NOMO-1 (cell line): ENCODE measurements at regions not wholly inside any gene's neighbourhood (a gene's known extent, or its start where the extent isn't known, plus 50 kb on each side); places are given as distances from the start of the nearest gene placed in this dataset.

Source experiments
- DNase-seq, 2 experiments: peaks; one replicate each; lab custom pipeline; 2025; ENCODE audit not compliant: unreplicated experiment in 2 of 2; lab: John Stamatoyannopoulos, UW

DNA sequence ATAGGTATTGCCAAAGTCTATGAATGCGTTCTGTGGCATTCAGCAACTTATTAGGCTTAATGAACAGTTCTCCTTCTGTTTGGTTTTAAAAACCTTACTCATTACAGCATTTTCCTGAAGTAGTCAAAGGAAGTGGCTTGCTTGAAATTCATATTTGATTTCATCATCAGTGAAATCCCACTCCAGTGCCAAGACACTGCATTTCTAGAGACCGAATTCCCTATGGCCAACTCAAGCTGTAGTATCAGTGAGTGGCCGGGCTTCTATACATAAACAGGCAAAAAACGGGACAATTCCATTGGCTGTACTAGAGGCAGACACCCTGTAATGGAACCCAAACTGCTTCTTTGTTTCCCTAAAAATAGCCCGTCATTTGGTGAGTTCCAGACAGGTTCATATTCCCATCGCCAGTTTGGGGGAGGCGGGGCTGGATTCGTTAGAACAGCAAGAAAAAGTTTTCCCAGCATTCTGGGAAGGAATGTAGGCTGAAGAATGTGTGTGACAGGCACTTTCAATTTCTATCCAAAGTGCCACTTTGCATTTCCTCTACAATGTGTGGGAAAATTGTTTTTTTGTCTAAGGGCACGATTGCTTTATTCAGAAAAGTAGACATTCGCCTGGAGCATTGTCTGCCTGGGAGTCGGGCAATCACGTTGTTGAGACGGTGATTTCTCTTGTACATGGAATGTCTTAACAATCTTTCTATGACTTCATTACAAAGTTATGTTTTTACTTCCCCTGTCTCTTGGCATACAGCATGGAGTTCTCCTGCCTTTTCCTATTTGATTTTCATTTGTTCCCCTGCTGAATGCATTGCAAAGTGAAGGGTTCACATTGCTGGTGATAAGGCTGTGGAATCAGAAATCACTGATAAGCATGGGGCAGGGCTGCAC is 141.8 kb upstream of the MAST4 start:
- DNase-seq: no peak

DNA sequence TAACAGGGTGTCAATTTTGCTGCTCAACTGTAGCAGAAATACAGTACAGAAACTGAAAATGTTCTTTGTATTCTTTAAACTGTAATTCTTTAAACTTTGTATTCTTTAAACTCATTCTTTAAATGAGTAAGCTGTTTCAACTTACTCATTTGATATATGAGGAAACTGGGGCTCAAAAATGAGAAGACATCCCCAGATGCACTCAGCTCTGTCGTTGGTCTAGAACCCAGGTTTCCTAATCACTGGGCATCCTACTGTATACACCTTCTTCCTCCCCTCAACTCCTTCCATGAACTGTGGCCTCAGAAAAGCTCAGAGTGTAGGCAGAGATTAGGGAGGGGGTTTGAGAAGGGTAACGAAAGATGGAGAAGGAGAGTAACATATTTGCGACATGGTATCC is 136.5 kb upstream of the MAST4 start:
- DNase-seq: no peak

DNA sequence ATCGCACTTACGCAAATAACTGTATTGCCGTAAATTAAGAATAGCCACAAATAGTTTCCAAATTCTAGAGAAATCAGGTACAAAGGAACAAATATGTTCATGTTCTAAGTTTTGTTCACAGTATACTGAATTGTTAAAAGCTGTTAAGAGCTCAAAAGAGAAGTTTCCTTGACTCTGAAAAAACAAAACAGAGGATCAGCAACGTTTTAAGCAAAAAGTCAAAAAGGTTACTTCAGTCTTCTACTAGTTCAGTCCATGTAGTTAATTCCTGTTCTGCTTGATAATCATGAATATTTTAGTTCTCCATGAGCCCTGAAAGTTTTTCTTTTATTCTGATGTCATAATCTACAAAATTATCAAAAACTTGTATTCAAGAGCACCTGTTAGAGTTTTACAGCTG is 128.6 kb upstream of the MAST4 start:
- DNase-seq: no peak

DNA sequence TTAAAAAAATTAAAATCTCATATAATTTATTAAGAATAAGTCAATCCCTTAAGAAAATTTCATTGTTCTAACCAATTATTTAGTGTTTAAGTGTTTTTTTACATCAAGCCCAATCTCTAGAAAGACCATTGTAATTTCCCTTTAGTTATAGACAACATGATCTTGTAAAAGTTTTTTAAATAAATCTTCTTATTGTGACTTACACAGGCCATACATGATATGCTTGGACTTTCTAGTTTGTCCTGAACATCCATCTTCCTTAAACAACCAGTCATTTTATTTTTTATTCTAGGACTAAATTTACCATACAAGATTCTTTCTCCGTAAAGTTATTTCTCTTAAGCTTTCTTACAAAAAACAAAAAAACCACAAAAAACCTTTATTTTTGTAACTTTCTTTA is 126.5 kb upstream of the MAST4 start:
- no peak for DNase-seq

- DNase-seq: no peak
Measured at GRCh38 chr5:66472010-66472409, 124.2 kb upstream of the MAST4 start.

DNA sequence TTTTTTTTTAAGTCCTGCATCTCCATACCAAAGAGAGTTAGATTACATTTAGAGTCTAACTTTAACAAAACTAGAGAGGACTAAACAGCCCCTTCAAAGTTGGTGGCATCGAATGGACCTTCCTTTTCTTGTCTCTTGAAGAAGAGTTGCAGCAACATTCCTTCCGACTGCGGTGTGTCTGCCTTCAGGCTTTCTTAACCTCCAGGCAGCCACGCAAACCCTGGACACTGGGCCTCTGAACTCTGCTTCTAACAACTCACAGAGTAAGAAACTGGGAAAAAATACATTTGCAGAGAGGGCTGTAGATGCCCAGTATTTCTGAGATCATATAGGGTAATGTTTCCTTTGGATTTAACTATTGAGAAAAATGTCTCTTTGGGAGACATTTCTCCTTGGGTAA is 120.5 kb upstream of the MAST4 start:
- no peak for DNase-seq

GRCh38 chr5:66477596-66477995 is 118.6 kb upstream of the MAST4 start:
- no peak for DNase-seq

DNA sequence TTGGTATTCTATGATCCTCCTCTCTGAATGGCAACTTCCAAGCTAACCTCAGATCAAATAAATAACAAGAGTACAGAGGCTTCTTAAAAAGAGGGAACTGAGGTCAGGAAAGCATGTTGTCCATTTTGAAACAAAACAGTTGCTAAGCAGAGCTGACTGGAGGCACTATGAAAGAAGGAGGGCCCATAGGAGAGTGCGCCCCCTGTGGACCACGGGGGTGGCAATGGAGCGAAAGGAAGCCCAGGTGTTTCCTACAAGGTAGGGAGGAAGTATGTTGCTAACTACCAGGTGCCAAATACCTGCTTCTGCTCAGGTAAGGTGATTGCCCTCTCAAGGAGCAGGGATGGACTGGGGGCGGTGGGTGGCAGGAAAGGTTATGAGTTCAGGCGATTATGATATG is 101.8 kb upstream of the MAST4 start:
- DNase-seq: no peak

DNA sequence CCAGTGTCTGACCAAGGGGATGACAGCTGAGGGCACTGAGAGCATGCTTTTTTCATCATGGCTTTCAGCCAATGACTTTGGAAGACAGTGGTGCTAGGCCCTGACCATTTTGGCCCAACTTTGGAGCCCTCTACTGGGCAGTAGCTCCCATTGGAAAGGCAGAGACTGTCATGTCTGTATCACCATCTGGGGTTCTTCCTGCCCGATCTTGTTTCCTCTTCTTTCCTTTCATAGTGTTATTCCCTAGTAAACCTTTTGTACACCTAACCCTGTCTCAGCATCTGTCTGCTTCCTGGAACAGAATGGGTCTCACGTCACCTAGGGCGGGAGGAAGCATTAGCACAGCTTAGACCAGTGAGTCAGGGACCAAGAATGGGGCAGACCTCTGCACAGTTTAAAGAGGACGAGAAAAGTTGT is 97.4 kb upstream of the MAST4 start:
- no peak for DNase-seq

DNA sequence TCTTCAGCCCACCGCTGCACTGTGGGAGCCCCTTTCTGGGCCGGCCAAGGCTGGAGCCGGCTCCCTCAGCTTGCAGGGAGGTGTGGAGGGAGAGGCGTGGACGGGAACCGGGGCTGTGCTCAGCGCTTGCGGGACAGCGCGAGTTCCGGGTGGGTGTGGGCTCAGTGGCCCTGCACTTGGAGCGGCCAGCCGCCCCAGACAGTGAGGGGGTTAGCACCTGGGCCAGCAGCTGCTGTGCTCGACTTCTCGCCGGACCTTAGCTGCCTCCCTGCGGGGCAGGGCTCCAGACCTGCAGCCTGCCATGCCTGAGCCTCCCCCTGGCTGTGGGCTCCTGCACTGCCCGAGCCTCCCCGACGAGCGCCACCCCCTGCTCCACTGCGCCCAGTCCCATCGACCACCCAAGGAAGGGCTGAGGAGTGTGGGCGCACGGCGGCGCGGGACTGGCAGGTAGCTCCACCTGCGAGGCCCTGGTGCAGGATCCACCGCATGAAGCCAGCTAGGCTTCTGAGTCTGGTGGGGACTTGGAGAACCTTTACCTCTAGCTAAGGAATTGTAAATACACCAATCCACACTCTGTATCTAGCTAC is 92.9 kb upstream of the MAST4 start:
- no peak for DNase-seq

DNA sequence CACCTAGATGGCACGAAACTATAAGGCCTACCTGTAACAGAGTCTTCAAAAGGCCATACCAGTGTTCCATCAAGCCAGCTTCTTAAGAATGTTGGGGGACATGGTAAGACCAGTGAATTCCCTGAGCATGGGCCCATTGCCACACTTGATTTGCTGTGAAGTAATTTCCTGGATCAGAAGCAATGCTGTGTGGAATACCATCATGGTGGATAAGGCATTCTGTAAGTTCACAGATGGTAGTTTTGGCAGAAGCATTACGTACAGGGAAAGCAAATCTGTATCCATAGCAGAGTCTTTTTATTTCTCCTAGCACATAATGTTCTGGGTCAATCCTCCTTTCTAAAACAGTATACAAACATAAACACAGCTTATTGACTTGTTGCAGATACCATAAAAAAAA is 89.1 kb upstream of the MAST4 start:
- no peak for DNase-seq

DNA sequence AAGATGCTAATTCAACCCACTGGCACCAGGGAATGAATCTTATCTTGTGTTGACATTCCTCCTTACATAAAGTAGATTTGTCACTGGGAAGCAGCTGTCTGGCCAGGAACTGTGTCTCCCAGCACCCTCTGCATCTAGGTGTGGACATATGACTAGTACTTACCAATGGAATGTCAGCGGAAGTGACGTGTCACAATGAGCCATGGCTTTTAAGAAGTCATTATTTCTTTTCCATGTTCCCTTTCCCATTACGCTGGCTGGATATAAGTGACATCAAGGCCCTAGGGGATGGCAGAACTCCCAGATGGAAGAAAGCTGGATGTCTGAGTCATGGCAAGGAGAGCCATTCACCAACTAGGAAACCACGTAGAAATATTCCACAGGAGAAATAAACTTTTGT is 84.7 kb upstream of the MAST4 start:
- DNase-seq: no peak

DNA sequence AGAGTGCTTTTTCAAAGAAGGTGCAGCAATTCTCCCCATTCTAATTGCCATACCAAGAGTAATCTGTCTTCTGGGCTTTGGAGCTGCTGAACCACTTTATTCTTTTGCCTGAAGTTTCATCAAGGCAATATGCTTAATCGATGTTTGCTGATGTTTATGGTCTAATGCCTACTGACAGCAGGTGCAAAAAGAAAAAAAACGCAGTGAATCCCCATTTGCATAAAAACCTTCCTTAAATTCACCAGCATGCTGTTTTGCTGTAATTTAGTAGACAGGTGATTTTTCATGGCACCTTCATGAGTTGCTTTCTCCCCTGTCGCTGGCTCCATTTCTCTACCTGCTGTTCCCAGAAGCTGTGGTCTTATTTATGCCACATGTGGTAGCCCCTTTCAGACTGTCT is 83.1 kb upstream of the MAST4 start:
- DNase-seq: no peak

GRCh38 chr5:66515209-66515608 is 81.0 kb upstream of the MAST4 start:
- no peak for DNase-seq

DNA sequence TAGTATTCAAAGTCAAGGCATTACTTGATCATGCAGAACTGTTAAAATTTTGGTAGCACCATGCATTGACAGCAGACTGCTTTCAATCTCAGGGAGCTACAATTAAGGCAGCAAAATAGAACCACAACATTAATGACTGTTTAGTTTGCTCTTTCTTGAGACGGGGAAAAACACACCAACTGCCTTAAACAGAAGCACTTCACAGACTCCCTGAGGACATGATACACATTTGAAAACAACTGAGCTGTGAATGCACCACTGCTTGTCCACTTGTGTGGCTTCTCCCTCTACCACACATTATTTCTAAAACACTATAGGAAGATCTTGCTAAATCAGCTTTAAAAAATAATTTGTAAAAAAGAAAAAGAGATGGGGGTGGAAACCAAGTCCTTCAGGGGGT is 79.6 kb upstream of the MAST4 start:
- DNase-seq: no peak

DNA sequence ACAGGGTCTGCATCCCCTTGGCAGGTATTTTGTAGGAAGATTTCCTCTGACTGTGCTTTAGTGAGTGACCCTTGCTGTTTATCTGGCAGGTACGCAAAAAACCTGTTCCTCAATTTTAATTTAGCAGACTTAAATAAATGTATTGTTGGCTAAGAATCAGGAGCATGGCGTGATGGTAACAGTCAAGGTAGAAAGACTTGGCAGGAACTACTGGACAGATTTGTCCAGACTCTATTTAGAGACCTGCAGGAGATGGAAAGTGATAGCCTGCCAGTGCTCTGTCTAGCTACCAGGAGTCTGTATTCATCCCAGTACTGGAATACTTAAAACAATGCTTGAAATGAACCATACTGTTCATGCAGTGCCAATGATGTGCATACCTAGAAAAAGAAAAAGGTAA is 78.8 kb upstream of the MAST4 start:
- DNase-seq: no peak

DNA sequence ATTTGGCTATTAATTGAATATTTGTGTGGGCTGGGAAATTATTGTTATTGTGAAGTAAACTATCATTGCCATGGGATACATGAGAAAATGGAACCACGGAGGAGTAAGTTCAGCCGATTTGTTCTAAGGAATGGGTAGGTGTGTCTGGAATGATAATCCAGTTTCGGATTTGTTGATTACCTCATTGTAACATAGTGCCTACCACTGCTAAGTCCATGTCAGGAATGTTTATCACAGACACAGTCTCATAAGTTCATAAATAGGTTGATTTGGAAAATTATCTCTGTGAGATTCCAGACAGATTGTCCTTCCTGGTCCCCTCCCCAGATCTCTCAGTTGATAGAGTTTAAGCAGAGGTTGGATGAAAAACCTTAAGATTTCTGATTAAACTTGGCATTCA is 78.1 kb upstream of the MAST4 start:
- DNase-seq: no peak

GRCh38 chr5:66518753-66519152 is 77.4 kb upstream of the MAST4 start:
- DNase-seq: no peak

GRCh38 chr5:66519626-66520025 is 76.6 kb upstream of the MAST4 start:
- no peak for DNase-seq

GRCh38 chr5:66520854-66521253 is 75.3 kb upstream of the MAST4 start:
- DNase-seq: no peak

DNA sequence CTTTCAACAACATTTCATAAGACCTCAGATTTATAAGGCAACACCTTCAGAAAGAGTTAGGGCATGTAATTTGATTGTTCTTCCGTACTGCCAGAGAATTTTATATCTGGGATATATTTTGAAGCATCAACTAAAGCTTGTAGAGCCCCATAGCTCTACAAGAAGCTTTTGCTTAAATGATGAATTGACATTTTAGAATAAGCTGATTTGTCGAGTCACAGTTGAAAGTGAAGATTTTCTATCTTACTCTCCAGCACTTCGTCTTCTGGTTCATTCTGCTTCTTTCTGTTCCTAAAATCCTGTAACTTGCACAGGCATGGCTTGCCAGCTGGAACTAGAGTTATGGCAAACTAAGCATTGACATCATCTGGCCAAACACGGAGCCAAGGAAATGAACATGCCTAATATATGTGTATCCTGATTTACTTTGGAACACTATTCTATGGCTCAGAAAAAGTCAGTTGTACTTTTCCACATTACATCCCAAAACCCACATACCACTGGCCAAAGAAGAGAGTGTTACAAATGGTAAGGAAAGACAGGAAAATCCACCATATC is 68.6 kb upstream of the MAST4 start:
- DNase-seq: no peak

GRCh38 chr5:66529182-66529581 is 67.0 kb upstream of the MAST4 start:
- DNase-seq: no peak
